HG03159 (cell line): ENCODE measurements at regions not wholly inside any gene's neighbourhood (a gene's known extent, or its start where the extent isn't known, plus 50 kb on each side); places are given as distances from the start of the nearest gene placed in this dataset.
"Not testable (repeated sequence)": the region's sequence is repeated elsewhere in the genome, so short reads cannot be mapped to it uniquely, and the experiment has no call there.

Source experiments
- ATAC-seq: cut with Tn5 transposase; IDR thresholded peaks from one replicate; pipeline ENCODE4 v1.9.1; 2021; ENCODE audit warnings: mild to moderate bottlenecking, moderate library complexity; ENCODE audit not compliant: unreplicated experiment

DNA sequence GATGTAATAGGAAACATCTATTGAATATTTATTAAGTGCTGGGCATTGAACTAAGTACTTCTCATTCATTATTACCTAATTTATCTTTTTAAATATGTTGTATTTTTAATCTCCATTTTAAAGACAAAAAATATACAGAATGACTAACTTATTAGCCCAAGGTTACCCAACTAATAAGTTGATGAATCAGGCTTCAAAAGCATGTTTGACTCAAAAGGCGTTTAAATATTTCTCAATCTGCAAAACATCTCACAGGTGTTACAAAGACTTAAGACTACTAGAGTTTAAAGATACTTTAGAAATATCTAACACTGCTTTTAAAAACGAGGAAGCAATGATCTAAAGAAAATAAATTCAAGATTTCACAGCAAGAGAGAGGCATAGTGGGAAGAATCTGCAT is 457.4 kb upstream of the DCN start:
- ATAC-seq: no peak

- ATAC-seq: no peak
Observed at GRCh38 chr12:91639327-91639726, 456.7 kb upstream of the DCN start.

DNA sequence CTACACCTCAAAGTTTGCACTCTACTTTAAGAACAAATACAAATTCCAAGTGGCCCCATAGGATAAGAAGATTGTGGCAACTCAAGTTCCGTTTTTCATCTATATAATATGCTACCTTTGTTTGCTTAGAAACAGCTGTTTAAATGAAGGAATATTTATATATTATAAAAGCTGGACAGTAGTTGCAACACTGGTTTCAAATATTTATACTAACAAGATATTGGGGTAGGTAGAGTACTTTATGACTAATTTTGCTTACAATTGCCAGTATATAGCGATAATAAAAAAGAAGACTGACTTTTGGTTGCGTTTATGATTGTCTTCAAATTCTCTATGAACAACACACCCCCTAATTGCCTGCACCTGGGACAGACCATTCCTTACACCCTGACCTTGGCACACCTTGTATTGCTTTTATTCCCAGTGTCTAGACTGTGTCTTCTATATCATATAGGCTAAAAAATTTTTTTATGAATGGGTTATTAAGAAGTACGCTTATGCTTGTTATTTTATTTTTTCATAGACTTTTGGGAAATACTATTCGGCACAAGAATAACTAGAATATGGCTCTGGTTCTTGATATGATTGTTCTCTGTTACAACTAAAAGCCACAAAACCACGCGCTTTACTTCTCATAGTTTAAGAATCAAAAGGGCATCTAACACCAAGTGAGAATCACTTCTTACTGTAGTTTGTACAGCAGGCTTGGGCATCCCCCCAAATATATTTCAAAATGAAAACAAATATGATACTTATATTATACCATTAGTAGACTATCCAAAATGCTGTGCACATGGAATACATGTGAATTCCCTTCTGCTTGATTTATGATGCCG is 455.4 kb upstream of the DCN start:
- no peak for ATAC-seq

- ATAC-seq: no peak
Observed at GRCh38 chr12:91636721-91637120, 454.1 kb upstream of the DCN start.

DNA sequence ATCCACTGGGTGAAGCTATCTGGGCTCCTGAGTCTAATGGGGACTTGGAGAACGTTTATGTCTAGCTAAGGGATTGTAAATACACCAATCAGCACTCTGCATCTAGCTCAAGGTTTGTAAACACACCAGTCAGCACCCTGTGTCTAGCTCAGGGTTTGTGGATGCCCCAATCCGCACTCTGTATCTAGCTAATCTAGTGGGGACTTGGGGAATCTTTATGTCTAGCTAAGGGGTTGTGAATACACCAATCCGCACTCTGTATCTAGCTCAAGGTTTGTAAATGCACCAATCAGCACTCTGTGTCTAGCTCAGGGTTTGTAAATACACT is 451.7 kb upstream of the DCN start:
- not testable (repeated sequence) for ATAC-seq

GRCh38 chr12:91633734-91634357 is 451.2 kb upstream of the DCN start:
- ATAC-seq: no peak

- no peak for ATAC-seq
Observed at GRCh38 chr12:91633206-91633605, 450.6 kb upstream of the DCN start.

DNA sequence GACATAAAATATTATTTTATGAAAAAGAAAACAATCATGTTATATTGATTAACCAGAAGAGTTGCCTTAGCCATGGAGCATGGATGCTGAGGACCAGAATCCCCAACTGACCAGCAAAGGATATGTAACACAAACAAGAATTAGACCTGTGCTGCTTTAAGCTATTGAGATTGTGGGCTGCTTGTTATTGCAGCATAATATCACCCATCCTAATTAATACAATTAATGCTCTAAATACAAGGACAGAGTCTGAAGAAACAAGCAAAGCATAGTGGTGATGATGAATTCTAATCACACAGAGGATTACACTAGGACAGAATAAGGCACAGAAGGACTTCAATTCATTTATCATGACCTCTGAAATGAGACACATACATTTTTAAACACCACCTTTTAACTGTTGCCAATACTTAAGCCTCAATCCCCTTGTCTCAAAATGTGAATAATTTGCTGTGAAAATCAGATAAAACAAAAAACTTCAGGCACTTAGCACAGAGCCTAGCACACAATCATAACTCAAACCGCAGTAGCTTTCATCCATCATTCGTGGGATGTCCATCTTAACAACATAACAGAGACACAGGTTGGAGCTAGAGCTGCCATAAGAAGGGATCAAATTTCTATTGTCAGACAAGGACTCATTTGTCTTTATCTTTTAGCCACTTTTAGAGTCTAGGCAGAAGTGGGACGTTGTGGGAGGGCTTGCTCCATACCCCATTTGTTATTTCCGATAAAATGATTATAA is 449.6 kb upstream of the DCN start:
- no peak for ATAC-seq

- ATAC-seq: no peak
Observed at GRCh38 chr12:91630596-91631293, 448.1 kb upstream of the DCN start.

DNA sequence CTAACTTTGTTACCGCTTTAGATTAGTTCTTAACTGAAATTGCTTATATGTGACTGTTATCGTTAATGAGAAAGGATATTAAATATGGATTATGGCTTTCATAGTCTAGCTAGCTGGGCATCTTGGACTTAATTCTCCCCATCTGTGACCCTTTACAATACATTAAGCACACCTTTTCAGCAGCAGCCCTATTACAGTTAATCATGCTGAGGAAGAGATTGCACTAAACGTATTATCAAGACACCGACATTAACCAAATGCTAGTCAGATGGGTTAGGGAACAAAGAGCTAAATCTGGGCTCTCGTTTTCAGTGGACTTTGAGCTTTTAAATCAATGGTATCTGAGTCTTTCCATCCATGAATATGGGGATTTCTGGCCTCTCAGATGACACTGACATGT is 447.5 kb upstream of the DCN start:
- no peak for ATAC-seq

GRCh38 chr12:91629440-91629839 is 446.8 kb upstream of the DCN start:
- ATAC-seq: no peak

- no peak for ATAC-seq
Observed at GRCh38 chr12:91628656-91629055, 446.0 kb upstream of the DCN start.

DNA sequence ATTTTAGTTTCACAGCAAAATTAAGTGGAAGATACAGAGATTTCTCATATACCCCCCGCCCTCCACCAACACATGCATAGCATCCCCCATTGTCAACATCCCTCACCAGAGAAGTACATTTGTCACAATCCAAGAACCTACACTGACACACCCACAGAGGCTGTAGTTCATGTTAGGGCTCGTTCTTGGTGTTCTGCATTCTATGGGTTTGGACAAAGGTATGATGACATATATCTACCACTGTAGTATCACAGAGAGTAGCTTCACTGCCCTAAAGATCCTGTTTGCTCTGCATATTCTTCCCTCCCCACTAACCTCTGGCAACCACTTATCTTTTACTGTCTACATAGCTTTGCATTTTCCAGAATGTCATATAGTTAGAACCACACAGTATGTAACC is 444.6 kb upstream of the DCN start:
- no peak for ATAC-seq

GRCh38 chr12:91622981-91623380 is 440.4 kb upstream of the DCN start:
- ATAC-seq: no peak

- ATAC-seq: no peak
Observed at GRCh38 chr12:91622037-91622436, 439.4 kb upstream of the DCN start.

GRCh38 chr12:91620992-91621391 is 438.4 kb upstream of the DCN start:
- no peak for ATAC-seq

DNA sequence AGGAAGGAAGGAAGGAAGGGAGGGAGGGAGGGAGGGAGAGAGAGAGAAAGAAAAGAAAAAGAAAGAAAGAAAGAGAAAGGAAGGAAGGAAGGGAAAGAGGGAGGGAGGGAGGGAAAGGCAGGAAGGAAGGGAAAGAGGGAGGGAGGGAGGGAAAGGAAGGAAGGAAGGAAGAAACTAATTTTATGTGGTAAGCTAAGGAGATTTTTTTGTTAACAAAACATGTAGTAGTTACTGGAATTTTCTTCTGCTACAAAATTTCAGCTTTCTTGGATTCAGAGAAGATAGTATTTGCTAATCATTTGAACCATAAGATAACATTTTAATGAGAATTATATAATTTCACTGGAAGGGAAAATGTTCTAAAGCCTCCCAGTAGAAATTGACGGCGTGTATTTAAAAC is 437.8 kb upstream of the DCN start:
- no peak for ATAC-seq

DNA sequence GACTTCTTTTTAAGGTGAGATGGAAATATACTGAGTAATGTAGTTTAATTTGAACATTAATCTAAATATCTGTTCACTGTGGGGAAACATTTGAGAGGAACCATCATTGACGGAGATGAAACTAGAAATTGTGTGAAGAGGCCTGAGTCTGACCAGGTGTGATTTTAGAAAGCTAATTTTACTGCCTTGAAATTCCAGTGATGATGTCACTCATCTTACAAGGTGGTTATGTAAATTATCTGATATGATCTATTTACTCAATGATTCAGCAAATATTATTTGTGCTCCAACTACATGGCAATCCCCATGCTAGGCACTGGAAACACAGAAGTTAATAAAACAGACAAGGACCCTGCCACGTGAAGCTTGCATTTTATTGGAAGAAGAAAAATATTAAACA is 435.7 kb upstream of the DCN start:
- ATAC-seq: no peak

- ATAC-seq: no peak
Observed at GRCh38 chr12:91617818-91618217, 435.2 kb upstream of the DCN start.

- ATAC-seq: no peak
Observed at GRCh38 chr12:91616416-91616815, 433.8 kb upstream of the DCN start.

- ATAC-seq: no peak
Observed at GRCh38 chr12:91613223-91613779, 430.7 kb upstream of the DCN start.
